ENCODE measurements at regions not wholly inside any gene's neighbourhood (a gene's known extent, or its start where the extent isn't known, plus 50 kb on each side); places are given as distances from the start of the nearest gene placed in this dataset.
"Not testable (repeated sequence)": the region's sequence is repeated elsewhere in the genome, so short reads cannot be mapped to it uniquely, and the experiment has no call there.

DNA sequence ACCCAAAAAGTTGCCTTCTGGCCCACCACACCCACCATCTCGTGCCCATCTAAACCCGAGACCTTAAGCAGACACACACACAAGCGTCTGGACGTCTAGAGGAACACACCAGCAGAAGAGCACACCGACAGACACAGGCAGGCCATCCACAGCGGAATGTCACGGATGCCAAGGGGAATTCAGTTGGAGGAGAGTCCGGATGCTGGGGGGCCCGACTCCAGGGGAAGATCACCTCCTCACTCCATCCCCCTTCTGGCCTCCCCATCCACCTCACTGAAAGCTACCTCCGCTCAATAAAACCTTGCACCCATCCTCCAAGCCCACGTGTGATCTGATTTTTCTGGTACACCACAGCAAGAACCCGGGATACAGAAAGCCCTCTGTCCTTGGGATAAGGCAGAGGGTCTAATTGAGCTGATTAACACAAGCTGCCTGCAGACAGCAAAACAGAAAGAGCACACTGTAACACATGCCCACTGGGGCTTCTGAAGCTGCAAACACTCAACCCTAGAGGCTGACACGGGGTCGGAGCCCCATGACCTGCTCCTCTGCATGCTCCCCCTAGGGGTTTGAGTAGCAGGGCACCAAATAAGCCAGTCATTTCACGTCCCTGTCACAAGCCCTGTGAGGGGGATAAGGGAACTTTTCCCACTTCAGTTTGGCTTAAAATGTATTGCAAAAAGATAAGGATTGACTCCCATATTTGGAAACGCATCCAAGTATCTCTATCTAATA lies 339.6 kb upstream of the PCDH10 start:
- ATAC-seq, result no peak
- H3K27me3 Mint-ChIP-seq, result no peaks in the 10 kb centered on the region
- DNase-seq, result no peak

GRCh38 chr4:132813061-132813460 lies 336.0 kb upstream of the PCDH10 start:
- not testable (repeated sequence) for ATAC-seq, H3K9me3 Mint-ChIP-seq, H3K4me3 Mint-ChIP-seq, H3K27me3 Mint-ChIP-seq, H3K27ac Mint-ChIP-seq, DNase-seq, H3K4me1 Mint-ChIP-seq

More for the DNA sequence above, 339.6 kb upstream of the PCDH10 start:
- Mint-ChIP-seq H3K4me1 (no peaks in the 10 kb centered on the region), H3K27ac (no peak overlapping the region), H3K9me3 (no peaks in the 10 kb centered on the region), H3K4me3 (no peak overlapping the region)

- Mint-ChIP-seq H3K4me3 (no peak overlapping the region), H3K9me3 (peaks cover 5 to 10% of the 10 kb centered on the region in 2 donors), H3K27ac (no peak overlapping the region), H3K27me3 (no peaks in the 10 kb centered on the region), H3K4me1 (no peaks in the 10 kb centered on the region)
- DNase-seq (no peak), ATAC-seq (no peak)
These were observed 331.0 kb upstream of the PCDH10 start for GRCh38 chr4:132818091-132818490.

DNA sequence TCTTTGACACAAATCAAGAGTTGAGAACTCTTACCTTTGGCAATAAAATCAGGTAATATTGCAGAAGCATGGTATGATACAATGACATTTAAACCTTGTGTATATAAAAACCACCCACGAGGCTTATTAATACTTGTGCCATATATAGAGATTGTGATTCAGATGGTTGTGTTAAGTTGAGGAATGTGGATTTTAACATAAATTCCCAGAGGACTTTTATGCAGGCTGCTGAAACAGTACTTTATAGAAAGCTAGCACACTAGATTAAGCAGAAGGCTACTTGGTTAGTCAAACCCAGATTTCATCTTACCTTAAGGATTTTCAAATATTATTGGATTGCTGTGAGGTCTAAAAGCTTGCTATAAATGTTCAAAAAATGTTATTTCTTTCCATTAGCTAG lies 325.7 kb upstream of the PCDH10 start:
- H3K27ac Mint-ChIP-seq, result no peak overlapping the region
- ATAC-seq (no peak), DNase-seq (no peak)
- H3K4me1 Mint-ChIP-seq, result no peaks in the 10 kb centered on the region
- no peaks in the 10 kb centered on the region for H3K27me3 Mint-ChIP-seq
- peaks cover 0 to 18% of the 10 kb centered on the region in 2 donors for H3K9me3 Mint-ChIP-seq
- H3K4me3 Mint-ChIP-seq, result no peak overlapping the region

DNA sequence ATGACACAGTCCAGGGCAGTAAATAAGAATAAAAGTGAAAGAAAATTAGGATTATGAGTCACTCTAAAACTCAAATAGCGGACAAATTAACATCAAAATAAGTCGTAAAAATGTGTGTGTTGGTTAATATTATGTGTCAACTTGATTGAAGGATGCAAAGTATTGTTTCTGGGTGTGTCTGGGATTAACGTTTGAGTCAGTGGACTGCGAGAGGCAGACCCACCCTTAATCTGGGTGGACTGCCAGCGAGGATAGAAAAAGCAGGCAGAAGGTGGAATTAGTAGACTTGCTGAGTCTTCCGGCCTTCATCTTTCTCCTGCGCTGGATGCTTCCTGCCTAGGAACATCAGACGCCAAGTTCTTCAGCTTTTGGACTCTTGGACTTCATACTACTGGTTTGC lies 324.3 kb upstream of the PCDH10 start:
- Mint-ChIP-seq H3K9me3 (peaks cover 6 to 25% of the 10 kb centered on the region in 2 donors), H3K4me1 (no peaks in the 10 kb centered on the region), H3K27me3 (no peaks in the 10 kb centered on the region), H3K27ac (no peak overlapping the region), H3K4me3 (no peak overlapping the region)
- no peak for ATAC-seq
- no peak for DNase-seq

DNA sequence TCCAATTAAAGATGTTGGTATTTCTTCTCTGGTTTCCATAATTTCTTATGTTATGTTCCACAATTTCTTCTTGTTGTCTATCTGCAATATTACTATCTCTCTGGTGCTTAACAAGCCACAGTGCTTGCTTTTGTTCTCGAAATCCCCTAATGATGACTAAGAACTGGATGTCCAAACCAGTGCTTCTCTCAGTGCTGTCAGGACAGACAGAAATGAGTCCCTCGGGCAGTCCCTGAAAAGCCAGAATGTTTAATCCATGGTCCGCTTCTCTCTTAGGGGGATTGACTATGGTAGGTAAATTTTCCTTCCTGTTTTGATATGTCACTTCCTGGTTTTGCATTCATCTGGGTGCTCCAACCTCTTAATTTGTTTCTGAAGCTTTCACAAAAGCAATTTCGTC lies 321.6 kb upstream of the PCDH10 start:
- no peak for ATAC-seq
- peaks cover 8 to 22% of the 10 kb centered on the region in 2 donors for H3K9me3 Mint-ChIP-seq
- no peak overlapping the region for H3K4me3 Mint-ChIP-seq
- no peaks in the 10 kb centered on the region for H3K27me3 Mint-ChIP-seq
- H3K27ac Mint-ChIP-seq, result no peak overlapping the region
- DNase-seq, result no peak
- H3K4me1 Mint-ChIP-seq, result no peaks in the 10 kb centered on the region

GRCh38 chr4:132838244-132838643 lies 310.9 kb upstream of the PCDH10 start:
- no peaks in the 10 kb centered on the region for H3K27me3 Mint-ChIP-seq
- no peaks in the 10 kb centered on the region for H3K4me1 Mint-ChIP-seq
- DNase-seq, result no peak
- ATAC-seq, result no peak
- H3K4me3 Mint-ChIP-seq, result no peak overlapping the region
- H3K27ac Mint-ChIP-seq, result no peak overlapping the region
- H3K9me3 Mint-ChIP-seq, result peaks cover 15 to 17% of the 10 kb centered on the region in 2 donors

GRCh38 chr4:132839070-132839469 lies 310.0 kb upstream of the PCDH10 start:
- no peaks in the 10 kb centered on the region for H3K4me1 Mint-ChIP-seq
- no peak for ATAC-seq
- no peaks in the 10 kb centered on the region for H3K27me3 Mint-ChIP-seq
- H3K4me3 Mint-ChIP-seq, result no peak overlapping the region
- H3K9me3 Mint-ChIP-seq, result peaks cover 15 to 17% of the 10 kb centered on the region in 2 donors
- DNase-seq, result no peak
- H3K27ac Mint-ChIP-seq, result no peak overlapping the region

DNA sequence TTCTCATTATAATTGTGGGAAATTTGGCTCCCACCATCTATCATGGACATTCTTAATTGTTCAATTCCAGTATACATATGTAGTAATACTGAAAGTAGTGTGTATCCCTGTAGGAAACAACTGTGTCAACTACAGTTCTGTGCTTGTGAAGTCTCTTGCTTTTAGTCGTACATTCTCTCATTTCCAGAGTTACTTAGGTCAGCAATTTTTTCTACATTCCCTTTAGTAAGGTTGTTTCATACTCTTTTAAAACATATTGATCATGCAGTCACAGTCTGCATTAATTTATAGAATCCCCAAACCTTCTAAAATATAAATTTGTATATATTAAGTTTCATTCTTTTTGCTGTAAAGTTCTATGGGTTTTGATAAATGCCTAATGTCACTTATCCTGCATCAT lies 289.2 kb upstream of the PCDH10 start:
- Mint-ChIP-seq H3K4me1 (no peaks in the 10 kb centered on the region), H3K27me3 (no peaks in the 10 kb centered on the region), H3K9me3 (no peaks in the 10 kb centered on the region), H3K4me3 (no peak overlapping the region), H3K27ac (no peak overlapping the region)
- no peak for DNase-seq
- no peak for ATAC-seq

GRCh38 chr4:132860976-132861375 lies 288.1 kb upstream of the PCDH10 start:
- H3K9me3 Mint-ChIP-seq, result no peaks in the 10 kb centered on the region
- H3K27me3 Mint-ChIP-seq, result no peaks in the 10 kb centered on the region
- H3K4me1 Mint-ChIP-seq, result no peaks in the 10 kb centered on the region
- ATAC-seq, result no peak
- no peak overlapping the region for H3K27ac Mint-ChIP-seq
- no peak for DNase-seq
- no peak overlapping the region for H3K4me3 Mint-ChIP-seq

DNA sequence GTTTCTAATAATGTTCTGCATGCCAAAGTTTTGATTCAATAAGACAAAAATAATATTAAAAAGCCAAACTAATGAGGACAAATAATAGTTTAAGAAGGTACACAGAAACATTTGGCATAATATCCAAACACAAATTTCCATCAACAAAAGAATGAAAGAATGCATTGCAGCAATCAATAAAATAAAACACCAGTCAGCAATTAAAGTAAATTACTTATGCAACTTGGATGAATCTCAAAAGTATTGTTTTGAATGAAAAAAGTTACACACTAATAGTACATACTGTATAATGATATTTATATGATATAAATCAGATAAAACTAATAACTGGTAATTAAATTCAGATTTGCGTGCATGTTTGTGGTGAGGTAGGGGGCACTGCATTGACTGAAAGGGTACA lies 285.5 kb upstream of the PCDH10 start:
- ATAC-seq, result no peak
- H3K27me3 Mint-ChIP-seq, result no peaks in the 10 kb centered on the region
- no peak overlapping the region for H3K4me3 Mint-ChIP-seq
- H3K4me1 Mint-ChIP-seq, result no peaks in the 10 kb centered on the region
- no peak overlapping the region for H3K27ac Mint-ChIP-seq
- DNase-seq, result no peak
- no peaks in the 10 kb centered on the region for H3K9me3 Mint-ChIP-seq

DNA sequence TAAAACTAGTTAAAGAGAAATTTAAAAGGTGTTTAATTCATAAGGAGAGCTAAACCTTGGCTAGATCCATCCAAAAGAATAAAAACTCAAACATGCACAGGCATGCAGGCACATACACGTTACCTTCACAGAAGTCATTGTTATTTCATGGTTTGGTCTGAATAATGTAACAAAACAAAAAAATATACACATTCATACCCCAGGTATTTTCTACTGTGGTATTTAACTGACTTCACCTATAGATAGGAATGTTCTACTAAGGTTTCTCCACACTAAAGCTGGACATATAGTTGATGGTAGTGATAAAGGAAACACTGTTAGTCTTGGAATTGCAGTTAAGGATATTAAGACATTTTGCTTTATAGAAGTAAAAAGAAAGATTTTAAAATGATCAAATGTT lies 283.6 kb upstream of the PCDH10 start:
- DNase-seq (no peak), ATAC-seq (no peak)
- no peaks in the 10 kb centered on the region for H3K27me3 Mint-ChIP-seq
- no peaks in the 10 kb centered on the region for H3K4me1 Mint-ChIP-seq
- no peaks in the 10 kb centered on the region for H3K9me3 Mint-ChIP-seq
- H3K4me3 Mint-ChIP-seq, result no peak overlapping the region
- no peak overlapping the region for H3K27ac Mint-ChIP-seq

DNA sequence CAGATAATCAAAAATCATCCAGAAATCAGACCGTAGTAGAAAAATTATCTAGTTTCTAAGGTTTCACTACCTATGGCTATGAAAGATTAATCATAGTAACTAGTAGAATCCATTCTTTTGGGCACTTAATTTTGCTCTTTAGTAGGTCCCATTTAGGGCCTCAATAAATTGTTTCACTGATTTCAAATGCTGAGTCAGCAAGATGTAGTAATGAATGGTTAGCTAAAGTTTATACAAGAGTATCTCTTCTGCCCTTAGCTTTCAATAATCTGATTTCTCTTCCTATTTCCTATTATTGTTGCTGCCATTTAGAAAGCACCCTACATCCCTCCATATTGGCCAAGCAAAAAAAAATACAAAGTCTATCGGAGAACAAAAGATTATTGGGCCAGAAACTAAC lies 283.2 kb upstream of the PCDH10 start:
- Mint-ChIP-seq H3K27me3 (no peaks in the 10 kb centered on the region), H3K9me3 (no peaks in the 10 kb centered on the region), H3K4me1 (no peaks in the 10 kb centered on the region), H3K4me3 (no peak overlapping the region), H3K27ac (no peak overlapping the region)
- DNase-seq (no peak), ATAC-seq (no peak)

DNA sequence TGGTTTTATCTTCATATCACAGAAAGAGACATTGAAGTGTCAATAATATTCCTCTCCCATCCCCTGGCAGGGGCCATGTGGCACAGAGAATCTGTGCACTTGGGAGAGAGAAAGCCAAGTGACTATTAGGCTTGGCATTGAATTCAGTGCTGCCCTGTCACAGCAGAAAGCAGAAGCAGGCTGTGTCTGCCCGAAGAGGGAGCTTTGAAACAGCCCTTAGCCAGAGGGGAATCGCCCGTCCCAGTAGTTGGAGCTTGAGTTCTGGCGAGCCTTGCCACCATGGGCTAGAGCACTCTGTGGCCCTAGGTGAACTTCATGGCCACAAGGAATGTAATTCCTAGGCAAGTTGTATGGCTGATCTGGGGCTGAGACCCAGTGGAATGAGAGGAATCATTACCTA lies 282.5 kb upstream of the PCDH10 start:
- Mint-ChIP-seq H3K4me1 (no peaks in the 10 kb centered on the region), H3K27ac (no peak overlapping the region), H3K27me3 (no peaks in the 10 kb centered on the region), H3K4me3 (no peak overlapping the region), H3K9me3 (no peaks in the 10 kb centered on the region)
- ATAC-seq (no peak), DNase-seq (no peak)

GRCh38 chr4:132893787-132894186 lies 255.3 kb upstream of the PCDH10 start:
- Mint-ChIP-seq H3K27me3 (no peaks in the 10 kb centered on the region), H3K4me1 (no peaks in the 10 kb centered on the region), H3K27ac (no peak overlapping the region), H3K9me3 (peaks cover 2 to 6% of the 10 kb centered on the region in 2 donors), H3K4me3 (no peak overlapping the region)
- DNase-seq (no peak), ATAC-seq (no peak)

DNA sequence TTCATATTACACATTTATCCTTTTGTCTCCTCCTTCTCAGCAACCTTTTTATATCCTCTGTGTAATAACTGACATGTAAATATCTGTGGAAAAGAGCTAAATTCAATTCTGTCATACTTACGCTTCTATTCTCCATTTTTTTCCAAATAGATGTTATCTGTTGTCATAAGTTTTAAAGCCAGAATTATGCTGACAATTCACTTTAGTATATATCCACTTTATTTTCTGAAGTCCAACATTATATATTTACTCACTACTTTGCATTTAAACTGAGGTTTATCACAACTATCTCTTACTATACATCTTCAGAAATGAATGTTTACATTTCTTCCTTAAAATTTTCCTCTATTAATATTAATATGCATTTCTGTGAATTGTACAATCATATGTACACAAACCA lies 247.9 kb upstream of the PCDH10 start:
- no peak overlapping the region for H3K27ac Mint-ChIP-seq
- DNase-seq (no peak), ATAC-seq (no peak)
- H3K4me1 Mint-ChIP-seq, result no peaks in the 10 kb centered on the region
- H3K4me3 Mint-ChIP-seq, result no peak overlapping the region
- H3K9me3 Mint-ChIP-seq, result peaks cover 0 to 3% of the 10 kb centered on the region in 2 donors
- no peaks in the 10 kb centered on the region for H3K27me3 Mint-ChIP-seq

DNA sequence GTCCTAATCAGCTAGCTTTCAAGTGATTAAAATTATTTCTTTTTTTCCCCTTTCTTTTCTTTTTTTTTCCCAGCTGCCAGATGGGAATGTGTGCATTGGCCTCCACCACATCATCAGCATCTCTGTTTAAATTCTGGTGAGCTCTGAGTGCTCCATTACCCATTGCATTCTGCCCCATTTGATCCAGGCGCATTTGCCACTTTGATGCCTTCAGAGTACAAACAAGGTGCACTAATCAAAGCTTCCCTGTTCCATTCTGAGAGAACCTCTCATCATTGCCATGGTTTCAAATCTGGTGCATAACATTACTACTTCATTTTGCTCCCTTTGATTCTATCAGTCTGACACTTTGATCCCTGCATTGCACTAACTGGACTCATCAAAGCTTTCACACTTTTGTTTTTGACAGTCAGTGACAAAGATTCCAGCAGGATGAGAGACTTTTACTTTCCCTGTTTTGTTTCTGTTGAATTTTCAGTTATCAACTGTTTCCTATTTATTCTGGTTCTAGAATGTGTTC lies 238.8 kb upstream of the PCDH10 start:
- H3K27me3 Mint-ChIP-seq, result no peaks in the 10 kb centered on the region
- ATAC-seq, result no peak

More for the DNA sequence above, 238.8 kb upstream of the PCDH10 start:
- peaks cover 0 to 4% of the 10 kb centered on the region in 2 donors for H3K9me3 Mint-ChIP-seq
- no peak overlapping the region for H3K4me3 Mint-ChIP-seq
- no peaks in the 10 kb centered on the region for H3K4me1 Mint-ChIP-seq
- no peak for DNase-seq
- H3K27ac Mint-ChIP-seq, result no peak overlapping the region
